Activated CD4-positive, alpha-beta T cell treated with anti-CD3 and anti-CD28 coated beads, Interleukin-2, amount 10 ng/mL, durations not matched to agents 24 days and 14 days (primary cell): ENCODE measurements at regions not wholly inside any gene's neighbourhood (a gene's known extent, or its start where the extent isn't known, plus 50 kb on each side); places are given as distances from the start of the nearest gene placed in this dataset.

Experiments used
- DNase-seq: peaks from one replicate; pipeline ENCODE4 v3.0.0; 2022
- H3K27ac Mint-ChIP-seq: one replicate; pipeline ENCODE4 v1.8.0; 2022; ENCODE audit warnings: mild to moderate bottlenecking, mixed read lengths
- H3K27me3 Mint-ChIP-seq: one replicate; pipeline ENCODE4 v1.8.0; 2022; ENCODE audit warnings: mixed read lengths
- H3K36me3 Mint-ChIP-seq: one replicate; pipeline ENCODE4 v1.8.0; 2022; ENCODE audit warnings: low read depth, mild to moderate bottlenecking, mixed read lengths
- H3K4me1 Mint-ChIP-seq: one replicate; pipeline ENCODE4 v1.8.0; 2021; ENCODE audit warnings: mixed read lengths
- H3K4me3 Mint-ChIP-seq: one replicate; pipeline ENCODE4 v1.8.0; 2022; ENCODE audit warnings: mild to moderate bottlenecking, moderate library complexity, mixed read lengths
- H3K9me3 Mint-ChIP-seq: one replicate; pipeline ENCODE4 v1.8.0; 2021; ENCODE audit warnings: mixed read lengths
- intact Hi-C: fragments of 100-400 bp; cut with micrococcal nuclease; formaldehyde crosslinking; loops from one replicate; pipeline ENCODE4 v1.15.1; 2023

DNA sequence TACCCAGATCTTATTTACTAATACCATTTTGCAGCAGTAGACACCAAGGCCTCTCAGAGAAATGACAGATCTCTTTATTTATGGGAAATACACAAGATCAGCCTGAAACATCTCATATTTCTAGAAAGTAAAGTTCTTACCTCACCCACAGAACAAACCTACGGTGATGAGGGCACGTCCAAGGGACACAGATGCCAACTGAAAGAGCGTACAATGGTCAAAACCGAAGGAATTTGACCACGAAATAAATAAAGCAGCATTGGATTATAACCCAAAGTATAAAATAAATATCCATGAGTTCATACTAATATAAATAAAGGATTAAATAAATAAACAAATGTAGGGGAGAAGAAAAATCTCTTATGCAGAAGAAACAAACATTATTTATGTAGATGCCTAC is 747.0 kb downstream of the TNS3 start:
- no peaks in the 10 kb centered on the region for H3K27me3 Mint-ChIP-seq
- no peaks in the 10 kb centered on the region for H3K36me3 Mint-ChIP-seq
- intact Hi-C loops = no loop called here
- H3K4me1 Mint-ChIP-seq = no peaks in the 10 kb centered on the region
- no peak for DNase-seq
- H3K27ac Mint-ChIP-seq = no peak overlapping the region
- H3K9me3 Mint-ChIP-seq = peaks cover 4% of the 10 kb centered on the region
- no peak overlapping the region for H3K4me3 Mint-ChIP-seq

- DNase-seq = no peak
These were observed 748.7 kb downstream of the TNS3 start for GRCh38 chr7:46833197-46833596.

DNA sequence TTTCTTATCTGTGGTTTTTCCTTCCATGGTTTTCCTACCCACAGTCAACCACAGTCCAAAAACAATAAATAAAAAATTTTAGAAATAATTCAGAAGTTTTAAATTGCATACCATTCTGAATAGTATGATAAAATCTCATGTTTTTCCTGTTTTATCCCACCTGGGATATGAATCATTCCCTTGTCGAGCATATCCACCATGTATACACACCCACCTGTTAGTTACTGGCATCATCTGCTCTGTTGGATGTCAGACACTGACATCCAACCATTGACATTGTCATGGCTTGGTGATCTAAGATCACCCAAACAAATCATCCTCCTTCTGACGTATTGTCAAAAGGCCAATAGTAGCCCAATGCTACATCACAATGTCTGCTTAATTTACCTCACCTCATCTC is 749.8 kb downstream of the TNS3 start:
- Mint-ChIP-seq H3K27ac (no peak overlapping the region), H3K27me3 (no peaks in the 10 kb centered on the region), H3K4me1 (no peaks in the 10 kb centered on the region), H3K4me3 (no peak overlapping the region), H3K36me3 (no peaks in the 10 kb centered on the region), H3K9me3 (peaks cover 4% of the 10 kb centered on the region)
- intact Hi-C loops = no loop called here
- DNase-seq = no peak

More at GRCh38 chr7:46833197-46833596, 748.7 kb downstream of the TNS3 start:
- Mint-ChIP-seq H3K4me1 (no peaks in the 10 kb centered on the region), H3K4me3 (no peak overlapping the region), H3K36me3 (no peaks in the 10 kb centered on the region), H3K27me3 (no peaks in the 10 kb centered on the region), H3K9me3 (peaks cover 4% of the 10 kb centered on the region), H3K27ac (no peak overlapping the region)
- intact Hi-C loops = no loop called here

GRCh38 chr7:46819819-46820218 is 762.1 kb downstream of the TNS3 start:
- Mint-ChIP-seq H3K36me3 (no peaks in the 10 kb centered on the region), H3K9me3 (no peaks in the 10 kb centered on the region), H3K4me1 (no peaks in the 10 kb centered on the region), H3K27ac (no peak overlapping the region), H3K4me3 (no peak overlapping the region), H3K27me3 (no peaks in the 10 kb centered on the region)
- no peak for DNase-seq
- intact Hi-C loops = no loop called here

DNA sequence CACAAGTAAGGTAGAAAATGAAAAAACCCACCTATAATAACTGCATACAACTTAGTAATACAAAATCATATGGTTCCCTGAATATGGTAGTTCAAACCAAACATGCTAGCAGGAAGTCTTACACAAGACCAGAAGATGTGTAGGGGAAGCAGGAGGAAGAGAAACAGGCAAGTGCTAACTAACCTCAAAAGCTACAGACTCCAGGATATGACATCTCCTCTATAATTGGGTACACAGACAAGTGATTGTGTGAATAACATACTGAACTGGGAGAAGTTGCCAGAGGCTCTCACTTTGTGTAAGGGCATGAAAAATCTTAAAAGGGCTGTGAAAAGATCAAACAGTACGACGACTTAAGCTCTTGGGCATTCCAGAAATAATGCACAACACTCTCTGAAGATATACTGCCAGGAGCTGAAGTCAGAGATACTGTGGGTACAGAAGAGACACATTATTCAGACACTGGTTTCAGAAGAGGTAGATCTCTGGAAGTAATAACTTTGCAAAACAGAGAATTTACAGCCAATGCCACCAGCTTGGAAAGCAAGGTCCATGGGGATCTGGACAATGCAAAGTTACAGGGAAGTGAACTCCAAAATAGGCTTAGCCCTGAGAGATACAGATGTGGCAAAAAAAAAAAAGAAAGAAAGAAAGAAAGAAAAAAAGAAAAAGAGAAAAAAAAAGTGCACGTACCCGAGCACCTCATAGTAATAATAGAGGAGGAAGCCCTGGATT is 767.2 kb downstream of the TNS3 start:
- Mint-ChIP-seq H3K9me3 (peaks cover 8% of the 10 kb centered on the region), H3K27ac (no peak overlapping the region), H3K4me3 (no peak overlapping the region), H3K4me1 (no peaks in the 10 kb centered on the region), H3K36me3 (no peaks in the 10 kb centered on the region), H3K27me3 (no peaks in the 10 kb centered on the region)
- intact Hi-C loops = no loop called here
- no peak for DNase-seq

- no peak overlapping the region for H3K4me3 Mint-ChIP-seq
- peaks cover 14% of the 10 kb centered on the region for H3K9me3 Mint-ChIP-seq
- intact Hi-C loops = no loop called here
- no peak overlapping the region for H3K27ac Mint-ChIP-seq
- no peaks in the 10 kb centered on the region for H3K27me3 Mint-ChIP-seq
- no peaks in the 10 kb centered on the region for H3K4me1 Mint-ChIP-seq
- no peaks in the 10 kb centered on the region for H3K36me3 Mint-ChIP-seq
- DNase-seq = no peak
These were observed 769.7 kb downstream of the TNS3 start for GRCh38 chr7:46812101-46812675.

GRCh38 chr7:46811529-46811928 is 770.4 kb downstream of the TNS3 start:
- Mint-ChIP-seq H3K27ac (no peak overlapping the region), H3K36me3 (no peaks in the 10 kb centered on the region), H3K4me1 (no peaks in the 10 kb centered on the region), H3K4me3 (no peak overlapping the region), H3K27me3 (no peaks in the 10 kb centered on the region), H3K9me3 (peaks cover 20% of the 10 kb centered on the region)
- intact Hi-C loops = no loop called here
- no peak for DNase-seq

GRCh38 chr7:46810986-46811385 is 770.9 kb downstream of the TNS3 start:
- DNase-seq = no peak
- Mint-ChIP-seq H3K27me3 (no peaks in the 10 kb centered on the region), H3K9me3 (peaks cover 20% of the 10 kb centered on the region), H3K4me3 (no peak overlapping the region), H3K36me3 (no peaks in the 10 kb centered on the region), H3K4me1 (no peaks in the 10 kb centered on the region), H3K27ac (no peak overlapping the region)
- intact Hi-C loops = no loop called here

- H3K27me3 Mint-ChIP-seq = no peaks in the 10 kb centered on the region
- H3K4me3 Mint-ChIP-seq = no peak overlapping the region
- no peak for DNase-seq
- intact Hi-C loops = no loop called here
- H3K4me1 Mint-ChIP-seq = no peaks in the 10 kb centered on the region
- H3K36me3 Mint-ChIP-seq = no peaks in the 10 kb centered on the region
- H3K27ac Mint-ChIP-seq = no peak overlapping the region
- peaks cover 20% of the 10 kb centered on the region for H3K9me3 Mint-ChIP-seq
These were observed 772.0 kb downstream of the TNS3 start for GRCh38 chr7:46809886-46810285.

- Mint-ChIP-seq H3K4me3 (no peak overlapping the region), H3K27ac (no peak overlapping the region), H3K36me3 (no peaks in the 10 kb centered on the region), H3K9me3 (peaks cover 29% of the 10 kb centered on the region), H3K4me1 (no peaks in the 10 kb centered on the region), H3K27me3 (no peaks in the 10 kb centered on the region)
- intact Hi-C loops = no loop called here
- no peak for DNase-seq
These were observed 775.1 kb downstream of the TNS3 start for GRCh38 chr7:46806856-46807255.

DNA sequence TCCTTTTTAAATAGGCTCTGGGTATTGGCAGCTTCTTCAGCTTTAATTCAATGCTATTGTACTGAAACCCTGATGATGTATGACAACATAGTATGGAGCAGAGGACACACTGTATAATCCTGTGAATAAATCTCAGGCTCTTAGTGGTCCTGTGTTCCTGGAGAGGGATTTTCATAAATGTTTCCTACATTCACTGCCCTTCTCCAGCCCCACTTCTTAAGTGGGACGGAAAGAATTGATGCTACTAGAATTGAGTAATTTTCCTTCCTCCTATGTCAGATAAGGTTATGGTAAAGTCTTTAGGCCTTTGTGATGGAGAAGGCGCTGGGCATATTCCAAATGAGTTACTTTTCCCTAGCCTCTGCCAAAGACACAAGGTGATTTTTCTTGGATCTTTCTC is 779.4 kb downstream of the TNS3 start:
- Mint-ChIP-seq H3K27me3 (no peaks in the 10 kb centered on the region), H3K9me3 (peaks cover 19% of the 10 kb centered on the region), H3K4me1 (no peaks in the 10 kb centered on the region), H3K36me3 (no peaks in the 10 kb centered on the region), H3K27ac (no peak overlapping the region), H3K4me3 (no peak overlapping the region)
- no peak for DNase-seq
- intact Hi-C loops = no loop called here

DNA sequence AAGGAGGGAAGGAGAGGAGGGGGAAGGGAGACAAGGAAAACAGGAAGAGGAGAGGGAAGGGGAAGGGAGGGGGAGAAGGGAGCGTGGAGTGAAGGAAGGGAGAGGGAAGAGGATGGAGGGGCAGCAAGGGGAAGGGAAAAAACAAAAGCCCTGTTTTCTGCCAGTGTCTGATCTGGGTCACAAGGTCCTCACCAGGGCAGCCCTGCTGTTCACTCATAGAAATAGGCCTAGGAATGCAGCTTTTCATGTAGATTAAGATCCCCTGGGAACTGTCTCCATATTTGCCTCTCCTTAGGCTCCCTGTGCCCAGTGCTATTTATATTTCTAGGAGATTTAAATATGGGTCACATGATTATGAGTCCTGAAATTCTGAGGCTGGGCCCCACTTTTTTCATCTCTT is 790.7 kb downstream of the TNS3 start:
- H3K4me3 Mint-ChIP-seq = no peak overlapping the region
- intact Hi-C loops = no loop called here

DNA sequence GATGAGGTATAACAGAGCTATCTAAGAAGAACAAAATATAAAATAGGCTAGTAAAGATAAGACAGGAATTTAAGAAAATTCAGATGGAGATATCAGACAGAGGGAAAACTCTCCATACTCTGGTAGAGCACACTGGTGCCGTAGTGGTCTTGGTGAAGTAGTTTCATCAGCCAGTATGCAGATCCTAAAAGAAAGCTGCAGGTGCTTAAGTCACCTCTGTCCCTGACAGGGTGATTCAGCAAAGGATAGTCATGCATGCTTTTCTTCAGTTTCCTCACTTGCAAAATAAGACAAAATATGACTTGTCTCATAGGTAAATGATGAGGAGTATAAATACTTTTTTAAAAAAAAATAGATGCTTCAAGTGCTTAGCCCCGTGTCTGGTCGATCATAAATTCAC is 794.9 kb downstream of the TNS3 start:
- intact Hi-C loops = no loop called here
- DNase-seq = no peak
- Mint-ChIP-seq H3K27ac (no peak overlapping the region), H3K36me3 (no peaks in the 10 kb centered on the region), H3K4me1 (no peaks in the 10 kb centered on the region), H3K27me3 (no peaks in the 10 kb centered on the region), H3K9me3 (peaks cover 3% of the 10 kb centered on the region), H3K4me3 (no peak overlapping the region)

More for the DNA sequence above, 790.7 kb downstream of the TNS3 start:
- Mint-ChIP-seq H3K27me3 (no peaks in the 10 kb centered on the region), H3K27ac (no peak overlapping the region), H3K4me1 (no peaks in the 10 kb centered on the region), H3K9me3 (no peaks in the 10 kb centered on the region), H3K36me3 (no peaks in the 10 kb centered on the region)
- no peak for DNase-seq

DNA sequence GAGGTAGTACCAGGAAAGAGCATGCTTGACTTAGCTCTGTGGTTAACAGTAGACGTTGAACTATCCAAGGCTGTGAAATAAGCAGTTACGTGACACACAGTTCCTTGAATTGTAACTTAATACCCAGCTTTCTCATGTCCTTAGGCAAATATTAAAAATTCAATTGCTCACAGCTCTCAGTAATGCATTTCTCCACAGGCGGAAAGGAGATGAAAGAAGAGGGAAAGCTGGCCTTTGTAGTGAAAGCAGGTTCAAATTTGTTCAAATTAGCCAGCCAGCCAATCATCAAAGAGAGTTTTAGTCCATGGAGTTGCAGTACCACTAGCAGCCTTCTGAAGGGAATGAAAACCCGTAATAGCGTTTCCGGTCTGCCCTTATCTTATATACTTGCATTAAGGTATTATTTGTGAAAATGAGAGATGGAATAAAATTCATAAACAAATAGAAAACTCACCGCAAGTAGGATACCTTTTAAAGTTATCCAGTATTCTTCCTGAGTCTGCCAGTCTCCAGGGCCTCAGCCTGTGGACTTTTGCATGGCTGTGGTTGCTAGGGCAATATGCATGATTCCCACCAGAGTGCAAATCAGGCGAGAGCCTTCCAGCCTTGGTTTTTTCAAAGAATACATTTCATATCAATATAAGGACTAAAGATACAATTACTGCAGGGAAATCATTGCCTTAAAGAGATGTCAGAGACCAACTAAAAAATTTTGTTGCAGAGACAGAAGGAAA is 795.5 kb downstream of the TNS3 start:
- peaks cover 5% of the 10 kb centered on the region for H3K9me3 Mint-ChIP-seq
- H3K27ac Mint-ChIP-seq = no peak overlapping the region
- H3K4me1 Mint-ChIP-seq = no peaks in the 10 kb centered on the region
- DNase-seq = no peak
- H3K4me3 Mint-ChIP-seq = no peak overlapping the region
- intact Hi-C loops = no loop called here
- no peaks in the 10 kb centered on the region for H3K27me3 Mint-ChIP-seq
- H3K36me3 Mint-ChIP-seq = no peaks in the 10 kb centered on the region
